Peyer's patch (tissue), 4 donors: ENCODE measurements at regions not wholly inside any gene's neighbourhood (a gene's known extent, or its start where the extent isn't known, plus 50 kb on each side); places are given as distances from the start of the nearest gene placed in this dataset.
"Not testable (repeated sequence)": the region's sequence is repeated elsewhere in the genome, so short reads cannot be mapped to it uniquely, and the experiment has no call there.

Experiments used
- DNase-seq, 3 donors: peaks; one replicate each; pipeline ENCODE4 v3.0.0-alpha.2; 2017 to 2019
- H3K27ac ChIP-seq, 4 donors: fragments of 200-600 bp; sonication (generic); one replicate each; pipeline ENCODE4 v1.5.1; 2016 to 2019
- H3K27me3 ChIP-seq, 2 donors: fragments of 200-600 bp; sonication (generic); one replicate each; pipeline ENCODE4 v1.5.1; 2019
- H3K36me3 ChIP-seq, 3 donors: fragments of 200-600 bp; sonication (generic); one replicate each; pipeline ENCODE4 v1.5.1; 2016 to 2019
- H3K4me1 ChIP-seq, 4 donors: fragments of 200-600 bp; sonication (generic); one replicate each; pipeline ENCODE4 v1.5.1; 2016 to 2019
- H3K4me3 ChIP-seq, 4 donors: fragments of 200-600 bp; sonication (generic); 1 replicate in 3 of 4; 2 replicates in 1 of 4; pipeline ENCODE4 v1.5.1; 2016 to 2019; ENCODE audit warnings: mild to moderate bottlenecking in 1 of 4
- H3K9me3 ChIP-seq, 4 donors: fragments of 200-600 bp; sonication (generic); one replicate each; pipeline ENCODE4 v1.5.1; 2016 to 2019; ENCODE audit warnings: mild to moderate bottlenecking in 1 of 4
- POLR2A ChIP-seq, 2 donors: fragments of 450-650 bp; IDR thresholded peaks; one replicate each; pipeline ENCODE4 v1.5.1; 2017; ENCODE audit warnings: antibody characterized with exemption in 2 of 2, mild to moderate bottlenecking in 2 of 2, moderate library complexity in 2 of 2
- TF ChIP-seq, protein P1 (sequence below), 6 experiments: fragments of 450-650 bp in 4 of 6; fragments of 200-600 bp in 2 of 6; sonication (generic) in 1 of 6; IDR thresholded peaks; one replicate each; pipeline ENCODE4 v1.5.1; 2017 to 2019; ENCODE audit warnings: antibody characterized with exemption in 6 of 6, mild to moderate bottlenecking in 3 of 6, moderate library complexity in 1 of 6

DNA sequence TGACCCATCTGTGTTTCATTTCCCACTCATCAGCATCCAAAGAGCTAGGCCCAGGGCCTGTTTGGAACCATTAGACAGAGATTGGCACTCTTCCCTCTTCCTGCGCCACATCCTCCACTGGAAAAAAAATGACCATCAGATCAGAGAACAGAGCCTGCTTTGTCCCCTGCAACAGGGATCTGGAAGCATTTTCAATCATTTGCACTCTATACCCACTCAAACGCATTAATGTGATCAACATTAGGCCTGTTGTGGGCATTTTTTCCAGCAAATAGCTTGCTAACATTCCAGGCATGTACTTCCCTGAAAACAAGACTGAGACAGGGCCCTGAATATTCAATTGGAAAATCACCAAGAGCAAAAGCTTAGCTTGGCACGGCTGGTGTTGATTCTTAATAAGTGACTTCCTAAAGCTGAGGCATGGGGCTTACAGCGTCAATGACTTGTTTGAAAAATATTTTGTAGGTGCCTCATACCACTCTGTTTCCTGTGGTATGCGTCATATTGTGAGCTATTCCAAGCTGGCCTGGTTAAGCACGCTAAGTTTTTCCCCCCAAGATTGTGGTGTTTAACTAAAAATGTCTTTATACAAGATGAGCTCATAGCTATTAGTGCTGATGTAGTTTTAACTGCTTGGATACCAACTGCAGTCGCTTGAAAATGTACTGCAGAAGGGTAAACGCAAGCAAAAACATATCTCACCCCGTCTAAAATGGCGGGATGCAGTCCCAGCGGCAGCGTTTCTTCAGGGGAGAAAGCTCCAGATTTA is 404.4 kb downstream of the SPRY2 start:
- H3K27ac ChIP-seq: peak overlapping the region in 2 of 4 donors; percentile 17 to 23
- no peak for TF ChIP-seq POLR2A (IDR thresholded peaks at IDR 0.05)
- TF ChIP-seq, protein P1, sequence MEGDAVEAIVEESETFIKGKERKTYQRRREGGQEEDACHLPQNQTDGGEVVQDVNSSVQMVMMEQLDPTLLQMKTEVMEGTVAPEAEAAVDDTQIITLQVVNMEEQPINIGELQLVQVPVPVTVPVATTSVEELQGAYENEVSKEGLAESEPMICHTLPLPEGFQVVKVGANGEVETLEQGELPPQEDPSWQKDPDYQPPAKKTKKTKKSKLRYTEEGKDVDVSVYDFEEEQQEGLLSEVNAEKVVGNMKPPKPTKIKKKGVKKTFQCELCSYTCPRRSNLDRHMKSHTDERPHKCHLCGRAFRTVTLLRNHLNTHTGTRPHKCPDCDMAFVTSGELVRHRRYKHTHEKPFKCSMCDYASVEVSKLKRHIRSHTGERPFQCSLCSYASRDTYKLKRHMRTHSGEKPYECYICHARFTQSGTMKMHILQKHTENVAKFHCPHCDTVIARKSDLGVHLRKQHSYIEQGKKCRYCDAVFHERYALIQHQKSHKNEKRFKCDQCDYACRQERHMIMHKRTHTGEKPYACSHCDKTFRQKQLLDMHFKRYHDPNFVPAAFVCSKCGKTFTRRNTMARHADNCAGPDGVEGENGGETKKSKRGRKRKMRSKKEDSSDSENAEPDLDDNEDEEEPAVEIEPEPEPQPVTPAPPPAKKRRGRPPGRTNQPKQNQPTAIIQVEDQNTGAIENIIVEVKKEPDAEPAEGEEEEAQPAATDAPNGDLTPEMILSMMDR (IDR thresholded peaks at IDR 0.05): no peak
- DNase-seq: no peak
- H3K4me1 ChIP-seq: no peaks in the 10 kb centered on the region
- H3K9me3 ChIP-seq: no peaks in the 10 kb centered on the region
- no peak overlapping the region for H3K4me3 ChIP-seq
- H3K36me3 ChIP-seq: no peaks in the 10 kb centered on the region
- H3K27me3 ChIP-seq: no peaks in the 10 kb centered on the region

GRCh38 chr13:79935121-79935520 is 405.8 kb downstream of the SPRY2 start:
- H3K9me3 ChIP-seq: no peaks in the 10 kb centered on the region
- DNase-seq: no peak
- no peaks in the 10 kb centered on the region for H3K4me1 ChIP-seq
- H3K27ac ChIP-seq: no peak overlapping the region
- H3K27me3 ChIP-seq: no peaks in the 10 kb centered on the region
- no peaks in the 10 kb centered on the region for H3K36me3 ChIP-seq
- TF ChIP-seq, protein P1 (IDR thresholded peaks at IDR 0.05): no peak
- no peak for TF ChIP-seq POLR2A (IDR thresholded peaks at IDR 0.05)
- H3K4me3 ChIP-seq: no peak overlapping the region

DNA sequence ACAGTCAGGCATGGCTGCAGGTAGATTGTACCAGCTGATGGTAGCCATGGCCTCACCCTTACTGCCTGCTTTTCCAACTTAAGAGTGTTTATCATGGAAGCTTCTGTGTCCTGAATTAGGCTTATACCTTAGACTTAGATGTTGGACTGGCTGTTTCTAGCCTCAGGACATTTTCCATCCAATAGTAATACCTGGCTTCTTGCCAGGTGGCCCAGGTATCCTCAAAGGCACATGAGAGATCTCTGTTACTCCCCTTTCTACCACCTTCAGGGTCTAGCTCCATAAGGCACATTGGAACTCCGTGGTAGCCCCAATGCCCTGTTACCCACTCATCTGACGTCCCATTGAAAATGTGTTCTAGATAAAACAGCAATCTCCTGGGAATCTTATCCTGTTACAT is 407.5 kb downstream of the SPRY2 start:
- Histone ChIP-seq H3K4me1 (no peaks in the 10 kb centered on the region), H3K4me3 (no peak overlapping the region), H3K27me3 (no peaks in the 10 kb centered on the region), H3K9me3 (no peaks in the 10 kb centered on the region), H3K36me3 (no peaks in the 10 kb centered on the region), H3K27ac (no peak overlapping the region)
- no peak for TF ChIP-seq POLR2A (IDR thresholded peaks at IDR 0.05)
- TF ChIP-seq, protein P1 (IDR thresholded peaks at IDR 0.05): no peak
- no peak for DNase-seq

- Histone ChIP-seq H3K27me3 (no peaks in the 10 kb centered on the region), H3K4me3 (no peak overlapping the region), H3K27ac (no peak overlapping the region), H3K9me3 (no peaks in the 10 kb centered on the region), H3K4me1 (no peaks in the 10 kb centered on the region), H3K36me3 (no peaks in the 10 kb centered on the region)
- TF ChIP-seq, protein P1 (IDR thresholded peaks at IDR 0.05): no peak
- no peak for TF ChIP-seq POLR2A (IDR thresholded peaks at IDR 0.05)
- DNase-seq: no peak
These were observed 408.4 kb downstream of the SPRY2 start for GRCh38 chr13:79932556-79932955.

- H3K4me1 ChIP-seq, H3K27me3 ChIP-seq, H3K36me3 ChIP-seq, DNase-seq, H3K27ac ChIP-seq, H3K9me3 ChIP-seq, H3K4me3 ChIP-seq: not testable (repeated sequence)
These were observed 416.9 kb downstream of the SPRY2 start for GRCh38 chr13:79923973-79924556.

DNA sequence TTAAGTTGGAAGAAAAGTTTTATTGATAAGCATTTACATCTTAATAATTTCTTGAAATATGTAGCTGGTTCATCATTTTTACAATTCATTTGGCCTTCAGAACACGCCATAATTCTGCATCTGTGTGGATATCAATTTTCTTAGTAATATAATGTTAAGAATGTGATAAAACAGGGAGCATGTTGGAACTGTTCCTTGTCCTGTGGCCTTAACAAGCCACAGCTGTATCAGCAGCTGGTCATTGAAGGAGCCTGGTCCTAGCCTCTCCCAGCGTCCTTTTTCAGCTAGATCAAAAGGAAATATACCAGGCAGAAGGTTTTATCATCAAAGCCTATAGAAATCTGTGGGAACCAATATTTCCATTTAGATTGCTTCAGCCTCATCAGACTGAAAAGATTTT is 421.8 kb downstream of the SPRY2 start:
- Histone ChIP-seq H3K27me3 (no peaks in the 10 kb centered on the region), H3K9me3 (peaks cover 0 to 4% (median 0%) of the 10 kb centered on the region in 4 donors), H3K36me3 (no peaks in the 10 kb centered on the region), H3K4me1 (no peaks in the 10 kb centered on the region), H3K27ac (no peak overlapping the region), H3K4me3 (no peak overlapping the region)
- TF ChIP-seq, protein P1 (IDR thresholded peaks at IDR 0.05): no peak
- TF ChIP-seq POLR2A (IDR thresholded peaks at IDR 0.05): no peak
- DNase-seq: no peak
